Hepatocyte (in vitro differentiated cells): ENCODE measurements at regions not wholly inside any gene's neighbourhood (a gene's known extent, or its start where the extent isn't known, plus 50 kb on each side); places are given as distances from the start of the nearest gene placed in this dataset.

Experiments
- DNase-seq: peaks from one replicate; pipeline ENCODE4 v3.0.0-alpha.2; 2016; ENCODE audit warnings: low spot score
- H2AFZ ChIP-seq: fragments of 200-600 bp; sonication (generic); 2 replicates; pipeline ENCODE4 v1.6.0; 2016; ENCODE audit warnings: antibody characterized with exemption, mild to moderate bottlenecking
- H3K27ac ChIP-seq: fragments of 200-600 bp; sonication (generic); 2 replicates; pipeline ENCODE4 v1.5.1; 2016; ENCODE audit warnings: mild to moderate bottlenecking
- H3K27me3 ChIP-seq: fragments of 200-600 bp; sonication (generic); 2 replicates; pipeline ENCODE4 v1.6.1; 2016
- H3K36me3 ChIP-seq: fragments of 200-600 bp; sonication (generic); replicated peaks from 2 replicates; pipeline ENCODE4 v1.5.1; 2016; ENCODE audit warnings: low read depth; ENCODE audit not compliant: insufficient read depth
- H3K4me1 ChIP-seq: fragments of 200-600 bp; sonication (generic); 2 replicates; pipeline ENCODE4 v1.5.1; 2016; ENCODE audit warnings: mild to moderate bottlenecking, moderate library complexity; ENCODE audit not compliant: insufficient read depth
- H3K4me2 ChIP-seq: fragments of 200-600 bp; sonication (generic); 2 replicates; pipeline ENCODE4 v1.6.0; 2016
- H3K4me3 ChIP-seq: fragments of 200-600 bp; sonication (generic); 2 replicates; pipeline ENCODE4 v1.5.1; 2016; ENCODE audit warnings: mild to moderate bottlenecking
- H3K79me2 ChIP-seq: fragments of 200-600 bp; sonication (generic); 2 replicates; pipeline ENCODE4 v1.6.0; 2017; ENCODE audit warnings: mild to moderate bottlenecking
- H3K9me2 ChIP-seq: fragments of 200-600 bp; sonication (generic); replicated peaks from 2 replicates; pipeline ENCODE4 v1.6.0; 2017; ENCODE audit warnings: mild to moderate bottlenecking; ENCODE audit not compliant: insufficient read depth
- H3K9me3 ChIP-seq: fragments of 200-600 bp; sonication (generic); 2 replicates; pipeline ENCODE4 v1.5.1; 2016; ENCODE audit warnings: low read depth, mild to moderate bottlenecking
- H4K20me1 ChIP-seq: fragments of 200-600 bp; sonication (generic); 2 replicates; pipeline ENCODE4 v1.6.0; 2016; ENCODE audit warnings: mild to moderate bottlenecking; ENCODE audit not compliant: insufficient read depth, poor library complexity, severe bottlenecking
- EZH2 ChIP-seq: fragments of 200-600 bp; sonication (generic); IDR thresholded peaks from 2 replicates; pipeline ENCODE4 v1.6.1; 2016; ENCODE audit warnings: antibody characterized with exemption, mild to moderate bottlenecking, borderline replicate concordance
- EZH2phosphoT487 ChIP-seq: fragments of 200-600 bp; sonication (generic); IDR thresholded peaks from one replicate; pipeline ENCODE4 v1.6.1; 2018; ENCODE audit warnings: antibody characterized with exemption, mild to moderate bottlenecking, low read depth, moderate library complexity; ENCODE audit not compliant: unreplicated experiment, severe bottlenecking
- WGBS: methylation state at CpG from one replicate; pipeline ENCODE4 v1.1.6; 2016; ENCODE audit warnings: low lambda C conversion rate; ENCODE audit errors: missing lambda C conversion rate; 5-methylcytosine and 5-hydroxymethylcytosine counted together
- TF ChIP-seq, protein P1 (sequence below): fragments of 200-600 bp; sonication (generic); IDR thresholded peaks from 2 replicates; pipeline ENCODE4 v1.5.1; 2016; ENCODE audit warnings: antibody characterized with exemption, mild to moderate bottlenecking; ENCODE audit not compliant: poor library complexity

DNA sequence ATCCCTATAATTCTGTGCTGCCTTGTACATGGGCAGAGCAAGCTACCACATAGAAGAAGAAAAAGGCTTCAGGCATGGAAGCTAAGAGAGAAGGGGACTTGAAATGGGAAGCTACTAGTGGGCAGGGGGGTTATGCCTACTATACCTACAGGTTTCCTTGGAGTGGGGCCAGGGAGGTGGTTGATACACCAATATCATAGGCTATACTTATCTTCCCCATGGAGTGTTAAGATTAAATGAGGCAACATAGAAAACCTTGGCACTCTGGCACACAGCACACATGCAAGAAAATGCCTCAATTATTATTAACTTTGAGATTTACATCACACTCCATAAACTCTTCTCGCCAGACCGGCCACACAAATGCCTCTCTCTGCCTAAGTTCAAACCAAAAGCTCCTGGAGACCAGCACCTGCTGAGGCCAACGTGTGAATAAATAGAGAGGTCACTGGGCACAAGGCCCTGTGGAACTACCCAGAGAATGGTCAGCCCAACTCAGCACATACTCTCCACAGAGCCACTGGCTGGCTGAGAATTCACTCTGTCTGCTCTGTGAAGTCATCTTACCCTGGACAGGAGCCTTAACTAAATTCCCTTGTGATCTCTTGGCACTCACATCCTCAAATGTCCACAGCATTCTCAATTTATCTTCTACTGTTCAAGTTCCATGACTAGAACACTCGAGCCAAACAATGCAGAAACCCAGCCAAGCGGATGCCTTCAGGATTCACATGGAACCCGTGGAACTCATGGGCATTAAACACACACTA is 498.7 kb downstream of the BCL11A start:
- no peaks in the 10 kb centered on the region for H3K36me3 ChIP-seq
- no peaks in the 10 kb centered on the region for H3K9me3 ChIP-seq
- no peak overlapping the region for H3K4me2 ChIP-seq
- H3K27ac ChIP-seq, result no peak overlapping the region
- no peaks in the 10 kb centered on the region for H3K9me2 ChIP-seq
- H2AFZ ChIP-seq, result no peak overlapping the region
- H4K20me1 ChIP-seq, result no peaks in the 10 kb centered on the region
- WGBS, result 70% methylated on average over 6 of the region's 6 CpGs
- no peak for TF ChIP-seq EZH2
- TF ChIP-seq, protein P1, sequence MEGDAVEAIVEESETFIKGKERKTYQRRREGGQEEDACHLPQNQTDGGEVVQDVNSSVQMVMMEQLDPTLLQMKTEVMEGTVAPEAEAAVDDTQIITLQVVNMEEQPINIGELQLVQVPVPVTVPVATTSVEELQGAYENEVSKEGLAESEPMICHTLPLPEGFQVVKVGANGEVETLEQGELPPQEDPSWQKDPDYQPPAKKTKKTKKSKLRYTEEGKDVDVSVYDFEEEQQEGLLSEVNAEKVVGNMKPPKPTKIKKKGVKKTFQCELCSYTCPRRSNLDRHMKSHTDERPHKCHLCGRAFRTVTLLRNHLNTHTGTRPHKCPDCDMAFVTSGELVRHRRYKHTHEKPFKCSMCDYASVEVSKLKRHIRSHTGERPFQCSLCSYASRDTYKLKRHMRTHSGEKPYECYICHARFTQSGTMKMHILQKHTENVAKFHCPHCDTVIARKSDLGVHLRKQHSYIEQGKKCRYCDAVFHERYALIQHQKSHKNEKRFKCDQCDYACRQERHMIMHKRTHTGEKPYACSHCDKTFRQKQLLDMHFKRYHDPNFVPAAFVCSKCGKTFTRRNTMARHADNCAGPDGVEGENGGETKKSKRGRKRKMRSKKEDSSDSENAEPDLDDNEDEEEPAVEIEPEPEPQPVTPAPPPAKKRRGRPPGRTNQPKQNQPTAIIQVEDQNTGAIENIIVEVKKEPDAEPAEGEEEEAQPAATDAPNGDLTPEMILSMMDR, result no peak
- no peak for TF ChIP-seq EZH2phosphoT487
- no peaks in the 10 kb centered on the region for H3K79me2 ChIP-seq
- H3K4me1 ChIP-seq, result peaks cover 8% of the 10 kb centered on the region
- H3K27me3 ChIP-seq, result no peaks in the 10 kb centered on the region
- no peak for DNase-seq
- H3K4me3 ChIP-seq, result no peak overlapping the region

DNA sequence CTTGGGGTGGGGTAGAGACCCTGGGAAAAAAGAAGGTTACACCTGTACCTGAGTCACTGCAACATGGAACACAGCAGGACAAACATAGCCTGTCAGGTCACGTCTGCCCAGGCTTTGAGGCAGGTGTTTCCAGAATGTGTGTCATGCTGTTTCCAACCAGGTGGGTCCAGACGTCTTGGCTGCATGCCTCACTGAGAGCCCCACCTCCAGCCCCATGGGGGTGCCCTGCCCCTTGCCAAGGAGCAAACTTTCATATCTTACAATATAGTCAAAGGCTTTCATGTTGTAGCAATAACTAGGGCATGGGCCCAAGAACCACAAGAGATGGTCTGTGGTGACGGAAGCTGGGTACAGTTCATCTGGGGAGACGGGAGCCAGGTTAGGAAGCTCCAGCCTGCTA is 499.7 kb downstream of the BCL11A start:
- H3K9me3 ChIP-seq, result no peaks in the 10 kb centered on the region
- no peaks in the 10 kb centered on the region for H4K20me1 ChIP-seq
- H3K27me3 ChIP-seq, result no peaks in the 10 kb centered on the region
- TF ChIP-seq, protein P1, result no peak
- no peak for TF ChIP-seq EZH2phosphoT487
- no peak for TF ChIP-seq EZH2
- WGBS, result 93% methylated on average over 4 of the region's 4 CpGs
- H3K27ac ChIP-seq, result no peak overlapping the region
- DNase-seq, result no peak
- H3K4me1 ChIP-seq, result peaks cover 8% of the 10 kb centered on the region
- H3K9me2 ChIP-seq, result no peaks in the 10 kb centered on the region
- no peak overlapping the region for H2AFZ ChIP-seq
- H3K4me3 ChIP-seq, result no peak overlapping the region
- no peaks in the 10 kb centered on the region for H3K36me3 ChIP-seq
- no peak overlapping the region for H3K4me2 ChIP-seq
- no peaks in the 10 kb centered on the region for H3K79me2 ChIP-seq

DNA sequence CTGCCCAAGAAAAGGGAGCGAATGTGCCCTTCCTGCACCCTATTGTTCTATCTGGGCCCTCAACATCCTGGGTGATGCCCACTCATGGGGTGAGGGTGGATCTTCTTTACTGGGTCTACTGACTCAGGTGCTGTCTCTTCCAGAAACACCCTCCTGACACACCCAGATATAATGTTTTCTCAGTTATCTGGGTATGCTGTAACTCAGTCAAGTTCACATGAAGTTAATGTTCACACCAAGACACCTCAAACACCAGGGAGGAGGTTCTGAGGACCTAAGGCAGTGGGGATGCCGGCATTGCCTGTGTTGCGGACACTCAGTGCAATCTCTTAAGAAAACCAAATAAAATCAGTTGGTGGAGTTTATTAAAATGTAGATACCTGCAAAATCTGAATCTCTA is 500.9 kb downstream of the BCL11A start:
- TF ChIP-seq, protein P1, result no peak
- TF ChIP-seq EZH2phosphoT487, result no peak
- TF ChIP-seq EZH2, result no peak
- no peak overlapping the region for H3K27ac ChIP-seq
- WGBS, result 82% methylated on average over 3 of the region's 3 CpGs

More for the DNA sequence above, 500.9 kb downstream of the BCL11A start:
- Histone ChIP-seq H4K20me1 (no peaks in the 10 kb centered on the region), H3K79me2 (no peaks in the 10 kb centered on the region), H2AFZ (no peak overlapping the region), H3K4me3 (no peak overlapping the region), H3K9me2 (no peaks in the 10 kb centered on the region), H3K4me1 (peaks cover 17% of the 10 kb centered on the region), H3K9me3 (no peaks in the 10 kb centered on the region), H3K36me3 (no peaks in the 10 kb centered on the region), H3K4me2 (peak overlapping the region; percentile 38), H3K27me3 (no peaks in the 10 kb centered on the region)
- DNase-seq, result no peak
